Neuronal stem cell (in vitro differentiated cells): ENCODE measurements at regions not wholly inside any gene's neighbourhood (a gene's known extent, or its start where the extent isn't known, plus 50 kb on each side); places are given as distances from the start of the nearest gene placed in this dataset.

ENCODE experiments used
- DNase-seq: peaks from one replicate; pipeline ENCODE4 v3.0.0-alpha.2; 2013; ENCODE audit warnings: low spot score
- H2AFZ ChIP-seq: one replicate; pipeline ENCODE4 v1.6.1; 2013; ENCODE audit warnings: mild to moderate bottlenecking, low read length, inconsistent platforms
- H2AK5ac ChIP-seq: 2 replicates; pipeline ENCODE4 v1.6.1; 2013; ENCODE audit warnings: low read depth, mild to moderate bottlenecking, inconsistent platforms, low read length, moderate library complexity, mixed read lengths
- H2BK120ac ChIP-seq: 2 replicates; pipeline ENCODE4 v1.6.1; 2013; ENCODE audit warnings: low read depth, mild to moderate bottlenecking, inconsistent platforms, low read length, moderate library complexity, mixed read lengths
- H2BK12ac ChIP-seq: one replicate; pipeline ENCODE4 v1.6.1; 2013; ENCODE audit warnings: low read length, inconsistent platforms
- H2BK15ac ChIP-seq: 2 replicates; pipeline ENCODE4 v1.6.1; 2013; ENCODE audit warnings: mild to moderate bottlenecking, low read length, inconsistent platforms, mixed read lengths
- H2BK5ac ChIP-seq: one replicate; pipeline ENCODE4 v1.6.1; 2013; ENCODE audit warnings: inconsistent platforms, mild to moderate bottlenecking, low read length, moderate library complexity
- H3K14ac ChIP-seq: one replicate; pipeline ENCODE4 v1.6.1; 2013; ENCODE audit warnings: low read length, inconsistent platforms
- H3K18ac ChIP-seq: 2 replicates; pipeline ENCODE4 v1.6.1; 2013; ENCODE audit warnings: low read length, inconsistent platforms
- H3K23ac ChIP-seq: 2 replicates; pipeline ENCODE4 v1.6.1; 2013; ENCODE audit warnings: low read depth, mild to moderate bottlenecking, mixed read lengths, low read length, inconsistent platforms; ENCODE audit not compliant: poor library complexity
- H3K27ac ChIP-seq: replicated peaks from 3 replicates; pipeline ENCODE4 v1.5.1; 2013; ENCODE audit warnings: low read length, inconsistent platforms
- H3K27me3 ChIP-seq, 3 experiments: 2 replicates each; pipeline ENCODE4 v1.6.1; 2013; ENCODE audit warnings: low read length in 3 of 3, mild to moderate bottlenecking in 2 of 3, inconsistent platforms in 1 of 3, low read depth in 1 of 3, mixed read lengths in 1 of 3, moderate library complexity in 1 of 3; ENCODE audit not compliant: control insufficient read depth in 3 of 3, insufficient read depth in 3 of 3
- H3K36me3 ChIP-seq, 2 donors: replicated peaks in 1 of 2; 2 replicates each; pipeline ENCODE4 v1.6.1; 2013; ENCODE audit warnings: low read length in 2 of 2; ENCODE audit not compliant: control insufficient read depth in 2 of 2, insufficient read depth in 2 of 2
- H3K4ac ChIP-seq: 2 replicates; pipeline ENCODE4 v1.6.1; 2013; ENCODE audit warnings: inconsistent platforms, mild to moderate bottlenecking, low read length, moderate library complexity
- H3K4me1 ChIP-seq, 2 donors: 1 replicate in 1 of 2; 2 replicates in 1 of 2; pipeline ENCODE4 v1.6.1; 2013; ENCODE audit warnings: low read length in 2 of 2, low read depth in 1 of 2; ENCODE audit not compliant: control insufficient read depth in 2 of 2, insufficient read depth in 1 of 2
- H3K4me2 ChIP-seq: one replicate; pipeline ENCODE4 v1.6.1; 2013; ENCODE audit warnings: mild to moderate bottlenecking, low read length, inconsistent platforms; ENCODE audit not compliant: insufficient read depth, poor library complexity, severe bottlenecking
- H3K4me3 ChIP-seq, 2 donors: 2 replicates each; pipeline ENCODE4 v1.5.1; 2013; ENCODE audit warnings: low read length in 2 of 2, mild to moderate bottlenecking in 2 of 2, inconsistent platforms in 1 of 2, moderate library complexity in 1 of 2
- H3K79me1 ChIP-seq: one replicate; pipeline ENCODE4 v1.6.1; 2013; ENCODE audit warnings: low read depth, mild to moderate bottlenecking, inconsistent platforms, low read length, moderate library complexity
- H3K9ac ChIP-seq: one replicate; pipeline ENCODE4 v1.6.1; 2013; ENCODE audit warnings: mild to moderate bottlenecking, low read depth, low read length, inconsistent platforms; ENCODE audit not compliant: poor library complexity
- H3K9me3 ChIP-seq, 2 donors: replicated peaks in 1 of 2; 2 replicates each; pipeline versions ENCODE3 to v1.6.1; 2013; ENCODE audit warnings: low read length in 2 of 2, mild to moderate bottlenecking in 2 of 2, inconsistent platforms in 1 of 2, low read depth in 1 of 2, mixed read lengths in 1 of 2, moderate library complexity in 1 of 2; ENCODE audit not compliant: control insufficient read depth in 2 of 2, insufficient read depth in 1 of 2
- H4K8ac ChIP-seq: one replicate; pipeline ENCODE4 v1.6.1; 2013; ENCODE audit warnings: low read depth, mild to moderate bottlenecking, inconsistent platforms, low read length, moderate library complexity
- H4K91ac ChIP-seq: one replicate; pipeline ENCODE4 v1.6.1; 2013; ENCODE audit warnings: low read length, low read depth, mild to moderate bottlenecking, inconsistent platforms; ENCODE audit not compliant: poor library complexity
- WGBS, 2 donors: extraction: QIAGEN DNeasy Blood & Tissue Kit; methylation state at CpG; one replicate each; pipeline ENCODE4 v1.1.7; 2013; ENCODE audit warnings: missing lambda C conversion rate in 2 of 2, mixed read lengths in 1 of 2; ENCODE audit not compliant: insufficient read length in 2 of 2, insufficient replicate concordance in 1 of 2; ENCODE audit errors: extremely low coverage in 2 of 2; 5-methylcytosine and 5-hydroxymethylcytosine counted together

- no peak overlapping the region for H2BK120ac ChIP-seq
- H3K9me3 ChIP-seq: no peaks in the 10 kb centered on the region
- no peak overlapping the region for H2BK15ac ChIP-seq
- no peaks in the 10 kb centered on the region for H3K36me3 ChIP-seq
- no peaks in the 10 kb centered on the region for H3K79me1 ChIP-seq
- no peak overlapping the region for H3K14ac ChIP-seq
- H4K8ac ChIP-seq: no peak overlapping the region
- H3K4me2 ChIP-seq: no peak overlapping the region
- H3K4me3 ChIP-seq: no peak overlapping the region
- DNase-seq: no peak
- H2BK5ac ChIP-seq: no peak overlapping the region
- H3K23ac ChIP-seq: no peak overlapping the region
- no peak overlapping the region for H3K4ac ChIP-seq
- H3K18ac ChIP-seq: no peak overlapping the region
- no peak overlapping the region for H4K91ac ChIP-seq
- H3K27me3 ChIP-seq: no peaks in the 10 kb centered on the region
- no peak overlapping the region for H3K9ac ChIP-seq
- H3K27ac ChIP-seq: no peak overlapping the region
- WGBS, 2 donors: no CpG with 5 or more reads among the region's 5 CpGs
- no peak overlapping the region for H2AK5ac ChIP-seq
- no peak overlapping the region for H2BK12ac ChIP-seq
- no peaks in the 10 kb centered on the region for H3K4me1 ChIP-seq
- H2AFZ ChIP-seq: no peak overlapping the region
These were observed 363.7 kb downstream of the ADRA2A start for GRCh38 chr10:111440501-111440900.

DNA sequence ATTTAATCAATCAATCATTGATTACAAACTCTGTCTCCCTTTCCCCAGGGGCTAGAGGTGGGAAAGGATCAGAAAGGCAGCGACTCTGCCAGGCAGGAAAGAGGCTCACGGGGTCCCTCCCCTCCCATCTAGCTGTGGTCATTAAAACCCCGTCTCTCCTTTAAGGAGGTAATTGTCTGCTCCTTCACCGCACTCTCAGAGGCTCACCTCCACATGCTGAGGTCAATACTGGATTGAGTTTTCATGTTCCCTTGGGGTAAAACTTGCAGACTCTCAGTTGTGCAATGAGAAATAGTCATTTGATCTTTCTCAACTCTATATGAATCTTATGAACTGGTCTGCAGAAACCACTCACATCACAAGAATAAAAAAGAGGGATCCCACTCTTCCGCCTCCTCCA is 368.8 kb downstream of the ADRA2A start:
- no CpG with 5 or more reads among the region's 5 CpGs for WGBS, 2 donors
- no peaks in the 10 kb centered on the region for H3K4me1 ChIP-seq
- H2BK120ac ChIP-seq: no peak overlapping the region
- no peak overlapping the region for H2BK5ac ChIP-seq
- H3K4ac ChIP-seq: no peak overlapping the region
- no peak overlapping the region for H3K18ac ChIP-seq
- no peaks in the 10 kb centered on the region for H3K79me1 ChIP-seq
- no peak overlapping the region for H2BK15ac ChIP-seq
- no peak overlapping the region for H3K4me2 ChIP-seq
- no peak overlapping the region for H2BK12ac ChIP-seq
- DNase-seq: no peak
- H2AK5ac ChIP-seq: no peak overlapping the region
- no peak overlapping the region for H3K4me3 ChIP-seq
- H4K8ac ChIP-seq: no peak overlapping the region
- H2AFZ ChIP-seq: no peak overlapping the region
- H3K36me3 ChIP-seq: no peaks in the 10 kb centered on the region
- H3K27me3 ChIP-seq: no peaks in the 10 kb centered on the region
- no peak overlapping the region for H4K91ac ChIP-seq
- no peaks in the 10 kb centered on the region for H3K9me3 ChIP-seq
- no peak overlapping the region for H3K23ac ChIP-seq
- no peak overlapping the region for H3K27ac ChIP-seq
- H3K9ac ChIP-seq: no peak overlapping the region
- no peak overlapping the region for H3K14ac ChIP-seq

DNA sequence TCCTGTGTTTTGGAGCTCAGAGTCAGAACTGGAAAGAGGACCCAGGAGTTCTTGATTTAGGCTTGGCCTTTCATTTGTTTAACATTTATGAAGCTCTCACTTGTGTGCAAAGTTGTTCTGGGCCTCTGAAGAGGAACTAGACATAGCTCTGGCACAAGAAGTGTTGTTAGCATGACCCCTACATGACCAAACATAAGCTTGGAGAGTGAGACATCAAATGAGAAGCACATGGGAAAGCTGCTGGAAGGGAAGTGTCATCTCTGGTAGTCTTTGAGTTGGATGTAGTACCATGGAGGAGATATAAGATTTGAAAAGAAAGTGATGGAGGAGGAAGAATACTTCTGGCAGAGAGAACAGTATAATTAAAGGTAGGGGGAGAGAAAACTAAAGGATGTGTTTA is 370.1 kb downstream of the ADRA2A start:
- Histone ChIP-seq H3K9ac (no peak overlapping the region), H3K9me3 (no peaks in the 10 kb centered on the region), H3K4ac (no peak overlapping the region), H3K4me2 (no peak overlapping the region), H3K23ac (no peak overlapping the region), H3K4me3 (no peak overlapping the region), H4K91ac (no peak overlapping the region), H3K79me1 (no peaks in the 10 kb centered on the region), H2BK15ac (no peak overlapping the region), H3K14ac (no peak overlapping the region), H4K8ac (no peak overlapping the region), H2BK5ac (no peak overlapping the region), H3K27me3 (no peaks in the 10 kb centered on the region), H2AK5ac (no peak overlapping the region), H2BK12ac (no peak overlapping the region), H2AFZ (no peak overlapping the region), H3K27ac (no peak overlapping the region), H3K4me1 (no peaks in the 10 kb centered on the region), H2BK120ac (no peak overlapping the region), H3K18ac (no peak overlapping the region), H3K36me3 (no peaks in the 10 kb centered on the region)
- no peak for DNase-seq

DNA sequence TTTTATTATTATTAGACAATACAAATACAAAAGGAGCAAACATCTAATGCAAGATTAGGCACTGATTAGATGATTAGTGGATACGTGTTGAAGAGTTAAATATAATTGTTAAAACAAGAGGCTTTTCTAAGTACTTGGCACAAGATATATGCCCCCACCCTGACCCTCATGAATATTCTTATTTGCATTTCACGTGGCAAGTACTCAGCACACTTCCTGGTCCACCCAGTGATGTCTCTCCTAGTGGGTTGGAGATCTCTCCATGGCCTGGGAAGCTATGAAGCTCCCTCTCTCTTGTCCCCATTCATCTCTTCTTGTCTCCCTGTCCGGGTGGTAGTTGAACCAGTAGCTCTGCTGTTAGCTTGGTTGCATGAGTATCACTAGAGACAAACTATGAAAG is 375.3 kb downstream of the ADRA2A start:
- no peak overlapping the region for H3K14ac ChIP-seq
- H2BK12ac ChIP-seq: no peak overlapping the region
- H3K36me3 ChIP-seq: no peaks in the 10 kb centered on the region
- H3K18ac ChIP-seq: no peak overlapping the region
- no peak overlapping the region for H3K4me3 ChIP-seq
- H2BK5ac ChIP-seq: no peak overlapping the region
- no peak overlapping the region for H3K23ac ChIP-seq
- no peak overlapping the region for H3K4me2 ChIP-seq
- no peak overlapping the region for H2BK15ac ChIP-seq
- no peak for DNase-seq
- no peak overlapping the region for H2AFZ ChIP-seq
- H4K91ac ChIP-seq: no peak overlapping the region
- no peak overlapping the region for H4K8ac ChIP-seq
- no peaks in the 10 kb centered on the region for H3K79me1 ChIP-seq
- no peaks in the 10 kb centered on the region for H3K9me3 ChIP-seq
- no peak overlapping the region for H3K9ac ChIP-seq
- H3K4ac ChIP-seq: no peak overlapping the region
- H3K27ac ChIP-seq: no peak overlapping the region
- H2BK120ac ChIP-seq: no peak overlapping the region
- WGBS, 2 donors: no CpG with 5 or more reads among the region's 3 CpGs
- H3K4me1 ChIP-seq: no peaks in the 10 kb centered on the region
- H2AK5ac ChIP-seq: no peak overlapping the region
- no peaks in the 10 kb centered on the region for H3K27me3 ChIP-seq
